Activated CD8-positive, alpha-beta T cell treated with anti-CD3 and anti-CD28 coated beads for 36 hours (primary cell): ENCODE measurements at regions not wholly inside any gene's neighbourhood (a gene's known extent, or its start where the extent isn't known, plus 50 kb on each side); places are given as distances from the start of the nearest gene placed in this dataset.

ENCODE experiments used
- ATAC-seq: fragments of 200-7000 bp; cut with Tn5 transposase; one replicate; pipeline ENCODE4 v1.10.0; 2021; ENCODE audit warnings: mild to moderate bottlenecking, moderate library complexity
- CTCF ChIA-PET: fragments of 350-600 bp; sonication (Branson Sonifier 250); formaldehyde crosslinking; loops from one replicate; lab custom pipeline; 2021; ENCODE audit warnings: antibody characterized with exemption; lab: Charles Lee
- POLR2A ChIA-PET: fragments of 350-600 bp; sonication (Branson Sonifier 250); formaldehyde crosslinking; loops from one replicate; lab custom pipeline; 2021; ENCODE audit warnings: antibody characterized with exemption; lab: Charles Lee
- DNase-seq: peaks from one replicate; pipeline ENCODE4 v3.0.0-alpha.2; 2020
- H3K27ac Mint-ChIP-seq: one replicate; pipeline ENCODE4 v1.8.0; 2021; ENCODE audit warnings: mild to moderate bottlenecking, mixed read lengths
- H3K27me3 Mint-ChIP-seq: one replicate; pipeline ENCODE4 v1.8.0; 2021; ENCODE audit warnings: mixed read lengths
- H3K36me3 Mint-ChIP-seq: one replicate; pipeline ENCODE4 v1.8.0; 2021; ENCODE audit warnings: low read depth, mixed read lengths
- H3K4me1 Mint-ChIP-seq: one replicate; pipeline ENCODE4 v1.8.0; 2021; ENCODE audit warnings: low read depth, mixed read lengths
- H3K4me3 Mint-ChIP-seq: one replicate; pipeline ENCODE4 v1.8.0; 2021; ENCODE audit warnings: mild to moderate bottlenecking, moderate library complexity, mixed read lengths
- H3K9me3 Mint-ChIP-seq: one replicate; pipeline ENCODE4 v1.8.0; 2021; ENCODE audit warnings: mixed read lengths
- CTCF ChIP-seq: fragments of 200-600 bp; IDR thresholded peaks from one replicate; pipeline ENCODE4 v1.8.0; 2022; ENCODE audit warnings: antibody characterized with exemption, mild to moderate bottlenecking
- intact Hi-C: fragments of 100-400 bp; cut with micrococcal nuclease; formaldehyde crosslinking; loops from one replicate; pipeline ENCODE4 v1.10.0; 2022

- Mint-ChIP-seq H3K36me3 (no peaks in the 10 kb centered on the region), H3K4me3 (no peak overlapping the region), H3K27ac (no peak overlapping the region), H3K9me3 (no peaks in the 10 kb centered on the region), H3K4me1 (no peaks in the 10 kb centered on the region), H3K27me3 (no peaks in the 10 kb centered on the region)
- CTCF ChIA-PET, result no interaction called here
- intact Hi-C loops, result no loop called here
- no peak for TF ChIP-seq CTCF
- DNase-seq (no peak), ATAC-seq (no peak)
- POLR2A ChIA-PET, result no interaction called here
Measured at GRCh38 chr20:11128220-11128718, 454.5 kb upstream of the JAG1 start.

- ChIA-PET CTCF (no interaction called here), POLR2A (no interaction called here)
- TF ChIP-seq CTCF, result no peak
- DNase-seq (no peak), ATAC-seq (no peak)
- Mint-ChIP-seq H3K9me3 (no peaks in the 10 kb centered on the region), H3K4me3 (no peak overlapping the region), H3K27ac (no peak overlapping the region), H3K27me3 (no peaks in the 10 kb centered on the region), H3K36me3 (no peaks in the 10 kb centered on the region), H3K4me1 (no peaks in the 10 kb centered on the region)
- intact Hi-C loops, result no loop called here
Measured at GRCh38 chr20:11128721-11129120, 454.9 kb upstream of the JAG1 start.

- DNase-seq, result no peak
- H3K36me3 Mint-ChIP-seq, result no peaks in the 10 kb centered on the region
- CTCF ChIA-PET, result no interaction called here
- no peaks in the 10 kb centered on the region for H3K9me3 Mint-ChIP-seq
- TF ChIP-seq CTCF, result no peak
- no peak overlapping the region for H3K27ac Mint-ChIP-seq
- POLR2A ChIA-PET, result no interaction called here
- H3K27me3 Mint-ChIP-seq, result no peaks in the 10 kb centered on the region
- ATAC-seq, result no peak
- H3K4me3 Mint-ChIP-seq, result no peak overlapping the region
- H3K4me1 Mint-ChIP-seq, result no peaks in the 10 kb centered on the region
- intact Hi-C loops, result no loop called here
Measured at GRCh38 chr20:11130554-11131166, 456.9 kb upstream of the JAG1 start.

GRCh38 chr20:11132819-11133415 is 459.1 kb upstream of the JAG1 start:
- intact Hi-C loops, result no loop called here
- ChIA-PET CTCF (no interaction called here), POLR2A (no interaction called here)
- Mint-ChIP-seq H3K36me3 (no peaks in the 10 kb centered on the region), H3K27me3 (no peaks in the 10 kb centered on the region), H3K4me1 (no peaks in the 10 kb centered on the region), H3K9me3 (no peaks in the 10 kb centered on the region), H3K27ac (no peak overlapping the region), H3K4me3 (no peak overlapping the region)
- ATAC-seq (no peak), DNase-seq (no peak)
- no peak for TF ChIP-seq CTCF

GRCh38 chr20:11136691-11137090 is 462.9 kb upstream of the JAG1 start:
- TF ChIP-seq CTCF, result no peak
- CTCF ChIA-PET, result no interaction called here
- H3K4me3 Mint-ChIP-seq, result no peak overlapping the region
- no peaks in the 10 kb centered on the region for H3K4me1 Mint-ChIP-seq
- ATAC-seq, result no peak
- H3K27ac Mint-ChIP-seq, result no peak overlapping the region
- H3K9me3 Mint-ChIP-seq, result peaks cover 2% of the 10 kb centered on the region
- POLR2A ChIA-PET, result interaction anchor here (0.9 kb wide), 1 partner anchor 10 kb away, joined by 3 read pairs; no protein-coding TSS in a partner anchor
- no peaks in the 10 kb centered on the region for H3K27me3 Mint-ChIP-seq
- intact Hi-C loops, result no loop called here
- no peak for DNase-seq
- H3K36me3 Mint-ChIP-seq, result no peaks in the 10 kb centered on the region
